ENCODE measurements at regions not wholly inside any gene's neighbourhood (a gene's known extent, or its start where the extent isn't known, plus 50 kb on each side); places are given as distances from the start of the nearest gene placed in this dataset.

DNA sequence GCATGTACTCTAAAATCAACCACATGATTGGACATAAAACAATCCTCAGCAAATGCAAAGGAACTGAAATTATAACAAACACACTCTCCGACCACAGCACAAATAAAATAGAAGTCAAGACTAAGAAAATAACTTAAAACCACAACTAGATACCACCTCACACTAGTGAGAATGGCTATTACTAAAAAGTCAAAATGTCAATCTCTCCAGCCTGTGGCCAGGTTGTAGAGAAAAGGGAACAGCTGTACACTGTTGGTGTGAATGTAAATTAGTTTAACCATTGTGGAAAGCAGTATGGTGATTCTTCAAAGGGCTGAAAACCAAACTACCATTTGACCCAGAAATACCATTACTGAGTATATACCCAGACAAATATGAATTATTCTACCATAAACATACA is 1025.7 kb upstream of the TENM4 start:
- no peak for ATAC-seq
- TF ChIP-seq ZNF565 (CRISPR knock-in tag; conservative IDR thresholded peaks at IDR 0.05; ENCODE audit: low read depth) (no peak), PPARA (CRISPR knock-in tag; IDR thresholded peaks at IDR 0.05; ENCODE audit: borderline replicate concordance) (no peak), CSDC2 (CRISPR knock-in tag; IDR thresholded peaks at IDR 0.05) (no peak), ZC3H10 (CRISPR knock-in tag; IDR thresholded peaks at IDR 0.05) (no peak), ZNF70 (CRISPR knock-in tag; IDR thresholded peaks at IDR 0.05) (no peak), RARB (CRISPR knock-in tag; IDR thresholded peaks at IDR 0.05) (no peak), ZFP30 (CRISPR knock-in tag; IDR thresholded peaks at IDR 0.05) (no peak), BACH2 (CRISPR knock-in tag; IDR thresholded peaks at IDR 0.05; ENCODE audit: borderline replicate concordance) (no peak), ZNF8 (CRISPR knock-in tag; IDR thresholded peaks at IDR 0.05) (no peak), TOX (CRISPR knock-in tag; IDR thresholded peaks at IDR 0.05; ENCODE audit: borderline replicate concordance) (no peak), TCF4 (CRISPR knock-in tag; IDR thresholded peaks at IDR 0.05; ENCODE audit: borderline replicate concordance) (no peak), OSR1 (CRISPR knock-in tag; IDR thresholded peaks at IDR 0.05) (no peak), ISL1 (CRISPR knock-in tag; IDR thresholded peaks at IDR 0.05) (no peak), GLIS3 (CRISPR knock-in tag; IDR thresholded peaks at IDR 0.05) (no peak)
- TF ChIP-seq, protein P1, sequence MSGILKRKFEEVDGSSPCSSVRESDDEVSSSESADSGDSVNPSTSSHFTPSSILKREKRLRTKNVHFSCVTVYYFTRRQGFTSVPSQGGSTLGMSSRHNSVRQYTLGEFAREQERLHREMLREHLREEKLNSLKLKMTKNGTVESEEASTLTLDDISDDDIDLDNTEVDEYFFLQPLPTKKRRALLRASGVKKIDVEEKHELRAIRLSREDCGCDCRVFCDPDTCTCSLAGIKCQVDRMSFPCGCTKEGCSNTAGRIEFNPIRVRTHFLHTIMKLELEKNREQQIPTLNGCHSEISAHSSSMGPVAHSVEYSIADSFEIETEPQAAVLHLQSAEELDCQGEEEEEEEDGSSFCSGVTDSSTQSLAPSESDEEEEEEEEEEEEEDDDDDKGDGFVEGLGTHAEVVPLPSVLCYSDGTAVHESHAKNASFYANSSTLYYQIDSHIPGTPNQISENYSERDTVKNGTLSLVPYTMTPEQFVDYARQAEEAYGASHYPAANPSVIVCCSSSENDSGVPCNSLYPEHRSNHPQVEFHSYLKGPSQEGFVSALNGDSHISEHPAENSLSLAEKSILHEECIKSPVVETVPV (CRISPR knock-in tag; IDR thresholded peaks at IDR 0.05), result no peak
- TF ChIP-seq, protein P2, sequence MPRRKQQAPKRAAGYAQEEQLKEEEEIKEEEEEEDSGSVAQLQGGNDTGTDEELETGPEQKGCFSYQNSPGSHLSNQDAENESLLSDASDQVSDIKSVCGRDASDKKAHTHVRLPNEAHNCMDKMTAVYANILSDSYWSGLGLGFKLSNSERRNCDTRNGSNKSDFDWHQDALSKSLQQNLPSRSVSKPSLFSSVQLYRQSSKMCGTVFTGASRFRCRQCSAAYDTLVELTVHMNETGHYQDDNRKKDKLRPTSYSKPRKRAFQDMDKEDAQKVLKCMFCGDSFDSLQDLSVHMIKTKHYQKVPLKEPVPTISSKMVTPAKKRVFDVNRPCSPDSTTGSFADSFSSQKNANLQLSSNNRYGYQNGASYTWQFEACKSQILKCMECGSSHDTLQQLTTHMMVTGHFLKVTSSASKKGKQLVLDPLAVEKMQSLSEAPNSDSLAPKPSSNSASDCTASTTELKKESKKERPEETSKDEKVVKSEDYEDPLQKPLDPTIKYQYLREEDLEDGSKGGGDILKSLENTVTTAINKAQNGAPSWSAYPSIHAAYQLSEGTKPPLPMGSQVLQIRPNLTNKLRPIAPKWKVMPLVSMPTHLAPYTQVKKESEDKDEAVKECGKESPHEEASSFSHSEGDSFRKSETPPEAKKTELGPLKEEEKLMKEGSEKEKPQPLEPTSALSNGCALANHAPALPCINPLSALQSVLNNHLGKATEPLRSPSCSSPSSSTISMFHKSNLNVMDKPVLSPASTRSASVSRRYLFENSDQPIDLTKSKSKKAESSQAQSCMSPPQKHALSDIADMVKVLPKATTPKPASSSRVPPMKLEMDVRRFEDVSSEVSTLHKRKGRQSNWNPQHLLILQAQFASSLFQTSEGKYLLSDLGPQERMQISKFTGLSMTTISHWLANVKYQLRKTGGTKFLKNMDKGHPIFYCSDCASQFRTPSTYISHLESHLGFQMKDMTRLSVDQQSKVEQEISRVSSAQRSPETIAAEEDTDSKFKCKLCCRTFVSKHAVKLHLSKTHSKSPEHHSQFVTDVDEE (CRISPR knock-in tag; IDR thresholded peaks at IDR 0.05), result no peak
- TF ChIP-seq, protein P3, sequence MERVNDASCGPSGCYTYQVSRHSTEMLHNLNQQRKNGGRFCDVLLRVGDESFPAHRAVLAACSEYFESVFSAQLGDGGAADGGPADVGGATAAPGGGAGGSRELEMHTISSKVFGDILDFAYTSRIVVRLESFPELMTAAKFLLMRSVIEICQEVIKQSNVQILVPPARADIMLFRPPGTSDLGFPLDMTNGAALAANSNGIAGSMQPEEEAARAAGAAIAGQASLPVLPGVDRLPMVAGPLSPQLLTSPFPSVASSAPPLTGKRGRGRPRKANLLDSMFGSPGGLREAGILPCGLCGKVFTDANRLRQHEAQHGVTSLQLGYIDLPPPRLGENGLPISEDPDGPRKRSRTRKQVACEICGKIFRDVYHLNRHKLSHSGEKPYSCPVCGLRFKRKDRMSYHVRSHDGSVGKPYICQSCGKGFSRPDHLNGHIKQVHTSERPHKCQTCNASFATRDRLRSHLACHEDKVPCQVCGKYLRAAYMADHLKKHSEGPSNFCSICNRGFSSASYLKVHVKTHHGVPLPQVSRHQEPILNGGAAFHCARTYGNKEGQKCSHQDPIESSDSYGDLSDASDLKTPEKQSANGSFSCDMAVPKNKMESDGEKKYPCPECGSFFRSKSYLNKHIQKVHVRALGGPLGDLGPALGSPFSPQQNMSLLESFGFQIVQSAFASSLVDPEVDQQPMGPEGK (CRISPR knock-in tag; IDR thresholded peaks at IDR 0.05; ENCODE audit: borderline replicate concordance), result no peak
- TF ChIP-seq, protein P4, sequence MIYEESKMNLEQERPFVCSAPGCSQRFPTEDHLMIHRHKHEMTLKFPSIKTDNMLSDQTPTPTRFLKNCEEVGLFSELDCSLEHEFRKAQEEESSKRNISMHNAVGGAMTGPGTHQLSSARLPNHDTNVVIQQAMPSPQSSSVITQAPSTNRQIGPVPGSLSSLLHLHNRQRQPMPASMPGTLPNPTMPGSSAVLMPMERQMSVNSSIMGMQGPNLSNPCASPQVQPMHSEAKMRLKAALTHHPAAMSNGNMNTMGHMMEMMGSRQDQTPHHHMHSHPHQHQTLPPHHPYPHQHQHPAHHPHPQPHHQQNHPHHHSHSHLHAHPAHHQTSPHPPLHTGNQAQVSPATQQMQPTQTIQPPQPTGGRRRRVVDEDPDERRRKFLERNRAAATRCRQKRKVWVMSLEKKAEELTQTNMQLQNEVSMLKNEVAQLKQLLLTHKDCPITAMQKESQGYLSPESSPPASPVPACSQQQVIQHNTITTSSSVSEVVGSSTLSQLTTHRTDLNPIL (CRISPR knock-in tag; IDR thresholded peaks at IDR 0.05; ENCODE audit: low read depth), result no peak

DNA sequence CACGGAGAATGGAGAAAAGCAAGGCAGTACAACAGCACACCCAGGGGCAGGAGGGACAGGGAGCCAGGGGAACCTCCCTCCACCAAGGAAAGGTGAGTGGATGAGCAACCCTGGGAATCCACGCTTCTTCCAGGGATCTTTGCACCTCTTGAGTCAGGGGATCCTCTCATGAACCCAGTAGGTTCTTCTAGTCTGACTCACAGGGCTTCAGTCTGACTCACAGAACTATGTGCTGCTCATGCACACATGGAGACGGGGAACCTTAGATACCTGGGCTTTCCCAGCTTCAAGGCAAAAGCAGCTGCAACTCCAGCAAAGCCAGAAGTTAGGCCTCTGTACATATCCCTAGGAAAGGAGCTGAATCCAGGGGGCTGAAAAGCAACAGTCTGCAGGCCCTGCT is 1021.4 kb upstream of the TENM4 start:
- ATAC-seq, result no peak
- TF ChIP-seq BACH2 (CRISPR knock-in tag; IDR thresholded peaks at IDR 0.05; ENCODE audit: borderline replicate concordance), result no peak
- TF ChIP-seq TOX (CRISPR knock-in tag; IDR thresholded peaks at IDR 0.05; ENCODE audit: borderline replicate concordance), result no peak
- TF ChIP-seq ZFP3 (CRISPR knock-in tag; IDR thresholded peaks at IDR 0.05), result no peak
- TF ChIP-seq ISL1 (CRISPR knock-in tag; IDR thresholded peaks at IDR 0.05), result no peak
- no peak for TF ChIP-seq RARB (CRISPR knock-in tag; IDR thresholded peaks at IDR 0.05)

DNA sequence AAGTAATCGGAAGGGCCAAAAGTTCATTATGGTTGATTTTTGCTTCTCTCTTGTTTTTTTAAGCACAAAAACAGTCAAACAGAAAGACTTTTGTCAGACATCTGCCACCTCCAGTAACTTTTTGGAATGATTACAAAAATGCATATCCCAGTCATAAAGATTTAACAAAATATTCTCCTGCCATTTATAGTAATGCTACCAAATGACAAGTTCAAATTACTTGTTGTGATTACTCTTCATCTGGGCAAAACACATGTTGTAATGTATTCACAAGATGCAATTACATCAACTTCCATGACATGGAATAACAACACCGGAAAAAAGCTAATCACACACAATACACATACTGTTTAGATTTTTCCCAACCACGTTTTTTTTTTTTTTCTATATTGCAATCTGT is 1017.5 kb upstream of the TENM4 start:
- ATAC-seq, result no peak

More for the DNA sequence above, 1017.5 kb upstream of the TENM4 start:
- TF ChIP-seq ESRRG (CRISPR knock-in tag; IDR thresholded peaks at IDR 0.05) (no peak), ZFP3 (CRISPR knock-in tag; IDR thresholded peaks at IDR 0.05) (no peak), ZC3H10 (CRISPR knock-in tag; IDR thresholded peaks at IDR 0.05) (no peak), TCF4 (CRISPR knock-in tag; IDR thresholded peaks at IDR 0.05; ENCODE audit: borderline replicate concordance) (no peak), CSDC2 (CRISPR knock-in tag; IDR thresholded peaks at IDR 0.05) (no peak), ZFP30 (CRISPR knock-in tag; IDR thresholded peaks at IDR 0.05) (no peak), SNAI2 (CRISPR knock-in tag; IDR thresholded peaks at IDR 0.05) (no peak), PPARA (CRISPR knock-in tag; IDR thresholded peaks at IDR 0.05; ENCODE audit: borderline replicate concordance) (no peak)
- TF ChIP-seq, protein P3 (CRISPR knock-in tag; IDR thresholded peaks at IDR 0.05; ENCODE audit: borderline replicate concordance), result no peak
- TF ChIP-seq, protein P4 (CRISPR knock-in tag; IDR thresholded peaks at IDR 0.05; ENCODE audit: low read depth), result no peak
- TF ChIP-seq, protein P1 (CRISPR knock-in tag; IDR thresholded peaks at IDR 0.05), result no peak

Data from SK-N-SH treated with all-trans-retinoic acid at 6 μM for 48 hours (cell line).